Psoas muscle (tissue), 7 donors: ENCODE measurements at regions not wholly inside any gene's neighbourhood (a gene's known extent, or its start where the extent isn't known, plus 50 kb on each side); places are given as distances from the start of the nearest gene placed in this dataset.

Experiments
- ATAC-seq, 4 donors: fragments of 200-7000 bp; cut with Tn5 transposase; one replicate each; pipeline ENCODE4 v1.9.1; 2020; ENCODE audit warnings: moderate library complexity in 3 of 4, mild to moderate bottlenecking in 2 of 4
- DNase-seq, 2 donors: peaks; one replicate each; pipeline ENCODE4 v3.0.0-alpha.2; 2020
- H3K27ac ChIP-seq: fragments of 200-600 bp; one replicate; pipeline ENCODE4 v1.8.0; 2022
- H3K27me3 ChIP-seq, 3 donors: fragments of 200-600 bp in 1 of 3; one replicate each; pipeline versions ENCODE4 v1.6.1 to v1.8.0; 2013 to 2022; ENCODE audit warnings: low read length in 2 of 3, mild to moderate bottlenecking in 2 of 3, moderate library complexity in 1 of 3; ENCODE audit not compliant: insufficient read depth in 3 of 3
- H3K36me3 ChIP-seq, 2 donors: fragments of 200-600 bp in 1 of 2; one replicate each; pipeline versions ENCODE4 v1.6.1 to v1.8.0; 2013 to 2022; ENCODE audit warnings: low read depth in 1 of 2, mild to moderate bottlenecking in 1 of 2, moderate library complexity in 1 of 2; ENCODE audit not compliant: insufficient read depth in 1 of 2
- H3K4me1 ChIP-seq: fragments of 200-600 bp; one replicate; pipeline ENCODE4 v1.8.0; 2022
- H3K4me3 ChIP-seq: fragments of 200-600 bp; one replicate; pipeline ENCODE4 v1.8.0; 2022; ENCODE audit warnings: mild to moderate bottlenecking
- H3K9me3 ChIP-seq: fragments of 200-600 bp; one replicate; pipeline ENCODE4 v1.8.0; 2022
- WGBS, 3 donors: extraction: QIAGEN DNeasy Blood & Tissue Kit; methylation state at CpG; one replicate each; pipeline versions ENCODE4 v1.1.6 to v1.1.7; 2013; 5-methylcytosine and 5-hydroxymethylcytosine counted together
- intact Hi-C, 2 donors: fragments of 100-400 bp; cut with DNase I; formaldehyde crosslinking; loops; one replicate each; pipeline versions ENCODE4 v1.11.0 to v1.14.2; 2022
- TF ChIP-seq, protein P1 (sequence below): fragments of 200-600 bp; IDR thresholded peaks from one replicate; pipeline ENCODE4 v1.8.0; 2022; ENCODE audit warnings: antibody characterized with exemption
- donor health status: healthy with polysubstance abuse.
- donor health status: DM: no; HTN: no; CAD: no; lungs with moderate emphysema.
- donor health status: Bipolar disorder and iron deficiency.
- donor health status: healthy.
- donor health status: DM: yes; HTN: yes; CAD: no.
- donor health status: DM: no; HTN: no; CAD: no.
- donor health status: DM: yes; HTN: yes; CAD: no.

DNA sequence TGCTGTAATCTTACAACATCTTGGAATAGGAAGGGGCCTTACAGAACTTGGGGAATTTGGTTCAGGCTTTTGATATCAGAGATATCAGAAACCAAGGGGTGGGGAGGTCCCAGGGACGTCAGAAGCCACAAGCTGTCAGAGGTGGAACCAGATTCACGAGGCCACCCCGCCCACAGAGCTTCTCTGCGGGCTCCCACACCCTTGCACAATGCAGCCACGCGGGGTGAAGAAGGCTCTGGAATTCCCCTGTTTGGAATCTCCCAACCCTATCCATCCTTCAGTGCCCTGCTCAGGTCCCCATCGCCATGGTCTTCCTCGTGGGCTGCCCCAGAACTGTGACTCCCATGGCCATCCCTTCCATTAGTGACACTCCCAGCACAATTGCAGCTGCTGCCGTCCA lies 247.1 kb upstream of the SHH start:
- ATAC-seq (no peak), DNase-seq (peak in 1 of 2 donors; percentile 21)
- H3K27me3 ChIP-seq, result no peaks in the 10 kb centered on the region
- TF ChIP-seq, protein P1, sequence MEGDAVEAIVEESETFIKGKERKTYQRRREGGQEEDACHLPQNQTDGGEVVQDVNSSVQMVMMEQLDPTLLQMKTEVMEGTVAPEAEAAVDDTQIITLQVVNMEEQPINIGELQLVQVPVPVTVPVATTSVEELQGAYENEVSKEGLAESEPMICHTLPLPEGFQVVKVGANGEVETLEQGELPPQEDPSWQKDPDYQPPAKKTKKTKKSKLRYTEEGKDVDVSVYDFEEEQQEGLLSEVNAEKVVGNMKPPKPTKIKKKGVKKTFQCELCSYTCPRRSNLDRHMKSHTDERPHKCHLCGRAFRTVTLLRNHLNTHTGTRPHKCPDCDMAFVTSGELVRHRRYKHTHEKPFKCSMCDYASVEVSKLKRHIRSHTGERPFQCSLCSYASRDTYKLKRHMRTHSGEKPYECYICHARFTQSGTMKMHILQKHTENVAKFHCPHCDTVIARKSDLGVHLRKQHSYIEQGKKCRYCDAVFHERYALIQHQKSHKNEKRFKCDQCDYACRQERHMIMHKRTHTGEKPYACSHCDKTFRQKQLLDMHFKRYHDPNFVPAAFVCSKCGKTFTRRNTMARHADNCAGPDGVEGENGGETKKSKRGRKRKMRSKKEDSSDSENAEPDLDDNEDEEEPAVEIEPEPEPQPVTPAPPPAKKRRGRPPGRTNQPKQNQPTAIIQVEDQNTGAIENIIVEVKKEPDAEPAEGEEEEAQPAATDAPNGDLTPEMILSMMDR, result no peak
- no peaks in the 10 kb centered on the region for H3K36me3 ChIP-seq
- no peaks in the 10 kb centered on the region for H3K4me1 ChIP-seq
- no peak overlapping the region for H3K4me3 ChIP-seq
- H3K27ac ChIP-seq, result no peak overlapping the region
- WGBS, 3 donors, result 73 to 78% (median 77%) methylated on average over 9 of the region's 9 CpGs
- H3K9me3 ChIP-seq, result no peaks in the 10 kb centered on the region
- intact Hi-C loops, result no loop called here

DNA sequence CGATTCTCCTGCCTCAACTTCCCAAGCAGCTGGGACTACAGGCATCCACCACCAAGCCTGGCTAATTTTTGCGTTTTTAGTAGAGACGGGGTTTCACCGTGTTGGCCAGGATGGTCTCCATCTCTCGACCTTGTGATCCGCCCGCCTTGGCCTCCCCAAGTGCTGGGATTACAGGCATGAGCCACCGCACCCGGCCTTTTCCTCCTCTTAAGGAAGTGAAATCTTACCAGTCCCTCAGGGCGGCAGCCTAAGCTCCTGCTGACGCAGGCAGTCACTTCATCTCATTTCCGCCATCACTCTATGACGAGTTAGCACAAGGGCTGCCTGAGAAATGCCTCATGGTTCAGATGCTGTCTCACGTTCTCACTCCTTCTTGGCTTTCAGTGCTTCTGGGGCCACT lies 246.0 kb upstream of the SHH start:
- 76 to 82% (median 78%) methylated on average over 14 of the region's 14 CpGs for WGBS, 3 donors
- Histone ChIP-seq H3K9me3 (no peaks in the 10 kb centered on the region), H3K4me1 (no peaks in the 10 kb centered on the region), H3K36me3 (no peaks in the 10 kb centered on the region), H3K4me3 (no peak overlapping the region), H3K27me3 (no peaks in the 10 kb centered on the region), H3K27ac (no peak overlapping the region)
- ATAC-seq (no peak), DNase-seq (peak in 1 of 2 donors; percentile 15)
- intact Hi-C loops, result no loop called here
- TF ChIP-seq, protein P1, result no peak

DNA sequence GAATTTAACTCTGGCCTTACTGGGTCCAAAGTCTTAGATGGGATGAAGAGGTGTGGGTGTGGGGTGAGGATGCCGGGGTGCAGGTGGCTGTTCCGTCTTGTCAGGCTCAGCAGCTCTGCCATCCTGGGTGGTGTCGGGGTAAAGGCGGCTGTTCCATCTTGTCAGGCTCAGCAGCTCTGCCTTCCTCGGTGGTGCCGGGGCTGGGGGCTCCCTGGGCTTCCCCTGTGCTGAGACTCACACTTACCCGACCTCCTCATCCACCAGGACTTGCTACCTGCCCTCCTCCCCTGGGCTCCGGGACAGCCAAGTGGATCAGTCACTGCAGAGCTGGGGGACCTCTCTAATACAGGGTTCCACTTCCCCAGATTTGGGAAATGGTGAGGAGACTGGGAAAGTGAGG lies 244.3 kb upstream of the SHH start:
- TF ChIP-seq, protein P1, result no peak
- ATAC-seq (no peak), DNase-seq (peak in 1 of 2 donors; percentile 22)
- H3K27ac ChIP-seq, result no peak overlapping the region
- no peak overlapping the region for H3K4me3 ChIP-seq
- intact Hi-C loops, result no loop called here
- no peaks in the 10 kb centered on the region for H3K27me3 ChIP-seq
- no peaks in the 10 kb centered on the region for H3K4me1 ChIP-seq
- no peaks in the 10 kb centered on the region for H3K36me3 ChIP-seq
- no peaks in the 10 kb centered on the region for H3K9me3 ChIP-seq
- 83 to 89% (median 84%) methylated on average over 8 of the region's 8 CpGs for WGBS, 3 donors

DNA sequence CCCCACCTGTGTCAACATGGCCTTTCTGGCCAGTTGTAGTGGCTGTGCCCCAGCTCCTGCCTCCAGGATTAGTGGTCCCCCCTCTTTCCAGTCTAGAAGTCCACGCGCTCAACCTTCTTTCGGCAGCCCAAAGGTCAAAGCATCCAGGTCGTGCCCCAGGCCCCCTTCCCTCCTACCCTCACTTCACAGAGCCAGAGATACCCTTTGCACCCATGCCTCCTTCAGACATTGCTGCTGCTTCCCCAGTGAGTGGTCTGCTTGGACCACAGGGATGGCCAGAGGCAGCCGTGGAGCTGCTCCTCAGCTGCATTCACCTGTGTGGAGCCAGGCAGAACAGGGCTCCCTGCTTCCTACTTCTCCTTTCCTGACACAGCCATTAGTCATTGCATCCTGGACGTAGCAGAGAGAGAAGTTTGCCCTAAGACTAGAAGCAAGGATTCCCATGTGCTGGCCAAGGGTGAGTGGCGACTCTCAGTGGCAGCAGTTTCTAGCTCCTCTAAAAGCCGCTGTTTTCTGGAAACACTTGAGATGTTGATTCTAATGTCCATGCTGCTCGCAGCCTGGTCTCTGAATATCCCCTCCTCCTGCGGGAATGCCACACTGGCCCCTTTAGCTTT lies 243.1 kb upstream of the SHH start:
- intact Hi-C loops, result no loop called here

More for the DNA sequence above, 243.1 kb upstream of the SHH start:
- Histone ChIP-seq H3K9me3 (no peaks in the 10 kb centered on the region), H3K4me1 (no peaks in the 10 kb centered on the region), H3K27me3 (no peaks in the 10 kb centered on the region), H3K27ac (no peak overlapping the region), H3K36me3 (no peaks in the 10 kb centered on the region), H3K4me3 (no peak overlapping the region)
- DNase-seq (peak in 1 of 2 donors; percentile 8), ATAC-seq (no peak)
- TF ChIP-seq, protein P1, result no peak
- WGBS, 3 donors, result 74 to 77% (median 77%) methylated on average over 10 of the region's 10 CpGs
